ENCODE measurements at regions not wholly inside any gene's neighbourhood (a gene's known extent, or its start where the extent isn't known, plus 50 kb on each side); places are given as distances from the start of the nearest gene placed in this dataset.
A peak's percentile ranks its signal among the peaks of the same experiment; 100 is the strongest.
"Not testable (repeated sequence)": the region's sequence is repeated elsewhere in the genome, so short reads cannot be mapped to it uniquely, and the experiment has no call there.

- H3K27ac Mint-ChIP-seq = no peak overlapping the region
- ATAC-seq (peak; percentile 62), DNase-seq (no peak)
- H3K9me3 ChIP-seq (ENCODE audit: control insufficient read depth, low read length, poor library complexity, severe bottlenecking) = no peaks in the 10 kb centered on the region
- no peak overlapping the region for H3K4me3 Mint-ChIP-seq
- peaks cover 19% of the 10 kb centered on the region for H3K27me3 Mint-ChIP-seq
- H3K36me3 Mint-ChIP-seq (ENCODE audit: low read depth) = no peaks in the 10 kb centered on the region
- peaks cover 2% of the 10 kb centered on the region for H3K4me1 Mint-ChIP-seq
Measured at GRCh38 chr3:15923640-15924405, 126.0 kb upstream of the ANKRD28 start.

GRCh38 chr3:15924914-15925313 lies 127.1 kb upstream of the ANKRD28 start:
- Mint-ChIP-seq H3K27me3 (peaks cover 19% of the 10 kb centered on the region), H3K27ac (no peak overlapping the region), H3K4me3 (no peak overlapping the region), H3K36me3 (ENCODE audit: low read depth) (no peaks in the 10 kb centered on the region), H3K4me1 (peaks cover 2% of the 10 kb centered on the region)
- no peaks in the 10 kb centered on the region for H3K9me3 ChIP-seq (ENCODE audit: control insufficient read depth, low read length, poor library complexity, severe bottlenecking)
- DNase-seq (no peak), ATAC-seq (no peak)

- no peak for ATAC-seq
- peaks cover 2% of the 10 kb centered on the region for H3K4me1 Mint-ChIP-seq
Measured at GRCh38 chr3:15926871-15927270, 129.1 kb upstream of the ANKRD28 start.

GRCh38 chr3:15927969-15928368 lies 130.2 kb upstream of the ANKRD28 start:
- no peaks in the 10 kb centered on the region for H3K36me3 Mint-ChIP-seq (ENCODE audit: low read depth)
- no peaks in the 10 kb centered on the region for H3K9me3 ChIP-seq (ENCODE audit: control insufficient read depth, low read length, poor library complexity, severe bottlenecking)
- no peak for ATAC-seq
- no peak for DNase-seq
- peaks cover 19% of the 10 kb centered on the region for H3K27me3 Mint-ChIP-seq
- H3K27ac Mint-ChIP-seq = no peak overlapping the region
- H3K4me3 Mint-ChIP-seq = no peak overlapping the region
- H3K4me1 Mint-ChIP-seq = peaks cover 2% of the 10 kb centered on the region

More at GRCh38 chr3:15926871-15927270, 129.1 kb upstream of the ANKRD28 start:
- no peaks in the 10 kb centered on the region for H3K9me3 ChIP-seq (ENCODE audit: control insufficient read depth, low read length, poor library complexity, severe bottlenecking)
- no peak for DNase-seq
- H3K27me3 Mint-ChIP-seq = peaks cover 19% of the 10 kb centered on the region
- H3K4me3 Mint-ChIP-seq = no peak overlapping the region
- H3K36me3 Mint-ChIP-seq (ENCODE audit: low read depth) = no peaks in the 10 kb centered on the region
- H3K27ac Mint-ChIP-seq = no peak overlapping the region

- no peak overlapping the region for H3K4me3 Mint-ChIP-seq
- H3K4me1 Mint-ChIP-seq = peaks cover 2% of the 10 kb centered on the region
- no peak overlapping the region for H3K27ac Mint-ChIP-seq
- DNase-seq (no peak), ATAC-seq (no peak)
- peaks cover 9% of the 10 kb centered on the region for H3K27me3 Mint-ChIP-seq
- no peaks in the 10 kb centered on the region for H3K9me3 ChIP-seq (ENCODE audit: control insufficient read depth, low read length, poor library complexity, severe bottlenecking)
- H3K36me3 Mint-ChIP-seq (ENCODE audit: low read depth) = no peaks in the 10 kb centered on the region
Measured at GRCh38 chr3:15929944-15930571, 132.3 kb upstream of the ANKRD28 start.

GRCh38 chr3:15932348-15933300 lies 134.8 kb upstream of the ANKRD28 start:
- DNase-seq (no peak), ATAC-seq (no peak)
- no peak overlapping the region for H3K27ac Mint-ChIP-seq
- H3K4me3 Mint-ChIP-seq = no peak overlapping the region
- no peaks in the 10 kb centered on the region for H3K9me3 ChIP-seq (ENCODE audit: control insufficient read depth, low read length, poor library complexity, severe bottlenecking)
- no peaks in the 10 kb centered on the region for H3K4me1 Mint-ChIP-seq
- peaks cover 13% of the 10 kb centered on the region for H3K27me3 Mint-ChIP-seq
- H3K36me3 Mint-ChIP-seq (ENCODE audit: low read depth) = peaks cover 2% of the 10 kb centered on the region

GRCh38 chr3:15933439-15934139 lies 135.8 kb upstream of the ANKRD28 start:
- H3K9me3 ChIP-seq (ENCODE audit: control insufficient read depth, low read length, poor library complexity, severe bottlenecking) = no peaks in the 10 kb centered on the region
- H3K27me3 Mint-ChIP-seq = peaks cover 18% of the 10 kb centered on the region

GRCh38 chr3:15934389-15935195 lies 136.8 kb upstream of the ANKRD28 start:
- no peaks in the 10 kb centered on the region for H3K4me1 Mint-ChIP-seq
- DNase-seq = no peak
- no peak for ATAC-seq

More at GRCh38 chr3:15933439-15934139, 135.8 kb upstream of the ANKRD28 start:
- Mint-ChIP-seq H3K4me1 (no peaks in the 10 kb centered on the region), H3K27ac (no peak overlapping the region), H3K36me3 (ENCODE audit: low read depth) (peaks cover 2% of the 10 kb centered on the region), H3K4me3 (no peak overlapping the region)
- ATAC-seq = no peak
- no peak for DNase-seq

GRCh38 chr3:15936312-15936711 lies 138.5 kb upstream of the ANKRD28 start:
- no peak for DNase-seq
- peaks cover 2% of the 10 kb centered on the region for H3K36me3 Mint-ChIP-seq (ENCODE audit: low read depth)
- H3K27ac Mint-ChIP-seq = no peak overlapping the region
- peaks cover 18% of the 10 kb centered on the region for H3K27me3 Mint-ChIP-seq
- H3K4me3 Mint-ChIP-seq = no peak overlapping the region
- ATAC-seq = no peak
- no peaks in the 10 kb centered on the region for H3K4me1 Mint-ChIP-seq
- no peaks in the 10 kb centered on the region for H3K9me3 ChIP-seq (ENCODE audit: control insufficient read depth, low read length, poor library complexity, severe bottlenecking)

More at GRCh38 chr3:15934389-15935195, 136.8 kb upstream of the ANKRD28 start:
- Mint-ChIP-seq H3K4me3 (no peak overlapping the region), H3K27me3 (peaks cover 18% of the 10 kb centered on the region), H3K36me3 (ENCODE audit: low read depth) (peaks cover 2% of the 10 kb centered on the region), H3K27ac (no peak overlapping the region)
- H3K9me3 ChIP-seq (ENCODE audit: control insufficient read depth, low read length, poor library complexity, severe bottlenecking) = no peaks in the 10 kb centered on the region

- no peak for DNase-seq
- ATAC-seq = no peak
- no peaks in the 10 kb centered on the region for H3K9me3 ChIP-seq (ENCODE audit: control insufficient read depth, low read length, poor library complexity, severe bottlenecking)
- Mint-ChIP-seq H3K27ac (no peak overlapping the region), H3K4me3 (no peak overlapping the region), H3K36me3 (ENCODE audit: low read depth) (peaks cover 2% of the 10 kb centered on the region), H3K27me3 (peaks cover 18% of the 10 kb centered on the region), H3K4me1 (no peaks in the 10 kb centered on the region)
Measured at GRCh38 chr3:15940641-15941040, 142.9 kb upstream of the ANKRD28 start.

GRCh38 chr3:15941457-15941856 lies 143.7 kb upstream of the ANKRD28 start:
- H3K4me3 Mint-ChIP-seq; H3K36me3 Mint-ChIP-seq (ENCODE audit: low read depth); H3K9me3 ChIP-seq (ENCODE audit: control insufficient read depth, low read length, poor library complexity, severe bottlenecking); ATAC-seq; DNase-seq; H3K27ac Mint-ChIP-seq; H3K4me1 Mint-ChIP-seq: not testable (repeated sequence)
- peaks cover 14% of the 10 kb centered on the region for H3K27me3 Mint-ChIP-seq

GRCh38 chr3:15941958-15942357 lies 144.2 kb upstream of the ANKRD28 start:
- no peaks in the 10 kb centered on the region for H3K9me3 ChIP-seq (ENCODE audit: control insufficient read depth, low read length, poor library complexity, severe bottlenecking)
- ATAC-seq (no peak), DNase-seq (no peak)
- H3K4me1 Mint-ChIP-seq = no peaks in the 10 kb centered on the region
- H3K27me3 Mint-ChIP-seq = peaks cover 9% of the 10 kb centered on the region
- no peak overlapping the region for H3K27ac Mint-ChIP-seq
- H3K36me3 Mint-ChIP-seq (ENCODE audit: low read depth) = no peaks in the 10 kb centered on the region
- H3K4me3 Mint-ChIP-seq = no peak overlapping the region
